Esophagus muscularis mucosa (tissue), 4 donors: ENCODE measurements at regions not wholly inside any gene's neighbourhood (a gene's known extent, or its start where the extent isn't known, plus 50 kb on each side); places are given as distances from the start of the nearest gene placed in this dataset.

ENCODE experiments used
- EP300 ChIP-seq: sonication (generic); formaldehyde crosslinking; IDR thresholded peaks from one replicate; pipeline ENCODE4 v1.6.1; 2017; ENCODE audit warnings: antibody characterized with exemption
- POLR2AphosphoS5 ChIP-seq, 2 donors: sonication (generic); formaldehyde crosslinking; IDR thresholded peaks; one replicate each; pipeline ENCODE4 v1.6.1; 2017; ENCODE audit warnings: antibody characterized with exemption in 2 of 2
- TF ChIP-seq, protein P1 (sequence below), 3 experiments: fragments of 200-600 bp in 2 of 3; fragments of 450-650 bp in 1 of 3; sonication (generic) in 2 of 3; IDR thresholded peaks; one replicate each; pipeline ENCODE4 v1.5.1; 2017 to 2019; ENCODE audit warnings: antibody characterized with exemption in 3 of 3, mild to moderate bottlenecking in 2 of 3, moderate library complexity in 1 of 3

DNA sequence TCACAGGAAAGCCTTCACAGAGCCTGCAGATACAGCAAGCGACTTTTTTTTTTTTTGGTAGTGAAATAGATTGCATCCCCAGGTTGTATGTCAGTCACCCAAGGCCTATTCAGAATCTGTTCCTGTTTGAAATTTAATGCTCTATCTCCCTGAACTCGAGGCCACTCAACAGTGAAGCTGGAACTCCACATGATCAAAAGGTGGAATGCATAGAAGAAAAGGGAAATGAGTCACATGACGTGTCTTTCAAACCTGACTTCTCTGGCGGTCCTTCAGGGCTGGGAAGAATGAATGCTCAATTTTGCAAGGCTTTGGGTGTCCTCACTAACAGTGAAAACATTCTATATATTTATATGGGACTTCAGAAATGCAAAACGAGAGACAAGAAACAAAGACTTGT lies 88.4 kb upstream of the B3GAT2 start:
- TF ChIP-seq POLR2AphosphoS5 (IDR thresholded peaks at IDR 0.05) (no peak), EP300 (no peak)
- TF ChIP-seq, protein P1, sequence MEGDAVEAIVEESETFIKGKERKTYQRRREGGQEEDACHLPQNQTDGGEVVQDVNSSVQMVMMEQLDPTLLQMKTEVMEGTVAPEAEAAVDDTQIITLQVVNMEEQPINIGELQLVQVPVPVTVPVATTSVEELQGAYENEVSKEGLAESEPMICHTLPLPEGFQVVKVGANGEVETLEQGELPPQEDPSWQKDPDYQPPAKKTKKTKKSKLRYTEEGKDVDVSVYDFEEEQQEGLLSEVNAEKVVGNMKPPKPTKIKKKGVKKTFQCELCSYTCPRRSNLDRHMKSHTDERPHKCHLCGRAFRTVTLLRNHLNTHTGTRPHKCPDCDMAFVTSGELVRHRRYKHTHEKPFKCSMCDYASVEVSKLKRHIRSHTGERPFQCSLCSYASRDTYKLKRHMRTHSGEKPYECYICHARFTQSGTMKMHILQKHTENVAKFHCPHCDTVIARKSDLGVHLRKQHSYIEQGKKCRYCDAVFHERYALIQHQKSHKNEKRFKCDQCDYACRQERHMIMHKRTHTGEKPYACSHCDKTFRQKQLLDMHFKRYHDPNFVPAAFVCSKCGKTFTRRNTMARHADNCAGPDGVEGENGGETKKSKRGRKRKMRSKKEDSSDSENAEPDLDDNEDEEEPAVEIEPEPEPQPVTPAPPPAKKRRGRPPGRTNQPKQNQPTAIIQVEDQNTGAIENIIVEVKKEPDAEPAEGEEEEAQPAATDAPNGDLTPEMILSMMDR (IDR thresholded peaks at IDR 0.05): no peak
